HEK293 (cell line): ENCODE measurements at regions not wholly inside any gene's neighbourhood (a gene's known extent, or its start where the extent isn't known, plus 50 kb on each side); places are given as distances from the start of the nearest gene placed in this dataset.

Source experiments
- CTCF ChIP-seq: fragments of 450-650 bp; formaldehyde crosslinking; IDR thresholded peaks from 2 replicates; pipeline ENCODE4 v1.5.1; 2016; ENCODE audit warnings: missing biosample characterization, missing genetic modification characterization
- MYNN ChIP-seq: fragments of 450-650 bp; formaldehyde crosslinking; IDR thresholded peaks from 2 replicates; pipeline ENCODE4 v1.5.1; 2016; ENCODE audit warnings: missing biosample characterization, missing genetic modification characterization, borderline replicate concordance
- REST ChIP-seq: fragments of 450-650 bp; formaldehyde crosslinking; IDR thresholded peaks from 2 replicates; pipeline ENCODE4 v1.5.1; 2016; ENCODE audit warnings: missing biosample characterization, missing genetic modification characterization
- SALL2 ChIP-seq: fragments of 450-650 bp; formaldehyde crosslinking; IDR thresholded peaks from 2 replicates; pipeline ENCODE4 v1.5.0; 2017; ENCODE audit warnings: missing biosample characterization, mild to moderate bottlenecking, missing genetic modification characterization, borderline replicate concordance
- ZNF23 ChIP-seq: fragments of 450-650 bp; formaldehyde crosslinking; IDR thresholded peaks from 2 replicates; pipeline ENCODE4 v1.5.1; 2016; ENCODE audit warnings: missing biosample characterization, missing genetic modification characterization, borderline replicate concordance
- ZNF274 ChIP-seq, 2 experiments: fragments of 200-500 bp in 1 of 2; fragments of 450-650 bp in 1 of 2; sonication (Bioruptor generic) in 1 of 2; formaldehyde crosslinking in 1 of 2; IDR thresholded peaks; 2 replicates each; pipeline versions ENCODE4 v1.5.1 to v1.6.1; 2014 to 2016; ENCODE audit warnings: borderline replicate concordance in 1 of 2, inconsistent platforms in 1 of 2, low read length in 1 of 2, missing biosample characterization in 1 of 2, missing genetic modification characterization in 1 of 2
- ZNF354C ChIP-seq: fragments of 450-650 bp; formaldehyde crosslinking; IDR thresholded peaks from 2 replicates; pipeline ENCODE4 v1.5.1; 2016; ENCODE audit warnings: missing biosample characterization, missing genetic modification characterization, low read depth, borderline replicate concordance
- ZNF416 ChIP-seq: fragments of 450-650 bp; formaldehyde crosslinking; IDR thresholded peaks from 2 replicates; pipeline ENCODE4 v1.5.1; 2016; ENCODE audit warnings: missing biosample characterization, missing genetic modification characterization
- ZNF473 ChIP-seq: fragments of 450-650 bp; formaldehyde crosslinking; IDR thresholded peaks from 2 replicates; pipeline ENCODE4 v1.5.1; 2017; ENCODE audit warnings: missing biosample characterization, missing genetic modification characterization
- ZNF48 ChIP-seq: fragments of 450-650 bp; formaldehyde crosslinking; IDR thresholded peaks from 2 replicates; pipeline ENCODE4 v1.5.1; 2016; ENCODE audit warnings: missing biosample characterization, missing genetic modification characterization
- ZNF658 ChIP-seq: fragments of 450-650 bp; formaldehyde crosslinking; IDR thresholded peaks from 2 replicates; pipeline ENCODE4; 2016; ENCODE audit warnings: missing biosample characterization, missing genetic modification characterization
- ZNF76 ChIP-seq: fragments of 450-650 bp; formaldehyde crosslinking; IDR thresholded peaks from 2 replicates; pipeline ENCODE4; 2016; ENCODE audit warnings: low read depth, missing biosample characterization, missing genetic modification characterization, borderline replicate concordance
- ZSCAN18 ChIP-seq: fragments of 450-650 bp; formaldehyde crosslinking; IDR thresholded peaks from 2 replicates; pipeline ENCODE4 v1.5.1; 2016; ENCODE audit warnings: missing biosample characterization, missing genetic modification characterization
- TF ChIP-seq, protein P1 (sequence below): fragments of 450-650 bp; formaldehyde crosslinking; IDR thresholded peaks from 2 replicates; pipeline ENCODE4 v1.5.1; 2017; ENCODE audit warnings: missing biosample characterization, missing genetic modification characterization

- TF ChIP-seq ZNF23 (tag by site-specific recombination) (no peak), CTCF (tag by site-specific recombination) (no peak), ZNF48 (no peak), MYNN (tag by site-specific recombination) (no peak), ZSCAN18 (tag by site-specific recombination) (no peak), ZNF274 (IDR thresholded peaks at IDR 0.05; ENCODE audit: low read length) (no peak), ZNF274 (tag by site-specific recombination; IDR thresholded peaks at IDR 0.05; ENCODE audit: borderline replicate concordance) (no peak), ZNF473 (tag by site-specific recombination) (no peak), ZNF76 (tag by site-specific recombination) (no peak), SALL2 (tag by site-specific recombination) (no peak), ZNF416 (tag by site-specific recombination) (no peak), ZNF354C (no peak), REST (tag by site-specific recombination) (no peak), ZNF658 (tag by site-specific recombination) (no peak)
- TF ChIP-seq, protein P1, sequence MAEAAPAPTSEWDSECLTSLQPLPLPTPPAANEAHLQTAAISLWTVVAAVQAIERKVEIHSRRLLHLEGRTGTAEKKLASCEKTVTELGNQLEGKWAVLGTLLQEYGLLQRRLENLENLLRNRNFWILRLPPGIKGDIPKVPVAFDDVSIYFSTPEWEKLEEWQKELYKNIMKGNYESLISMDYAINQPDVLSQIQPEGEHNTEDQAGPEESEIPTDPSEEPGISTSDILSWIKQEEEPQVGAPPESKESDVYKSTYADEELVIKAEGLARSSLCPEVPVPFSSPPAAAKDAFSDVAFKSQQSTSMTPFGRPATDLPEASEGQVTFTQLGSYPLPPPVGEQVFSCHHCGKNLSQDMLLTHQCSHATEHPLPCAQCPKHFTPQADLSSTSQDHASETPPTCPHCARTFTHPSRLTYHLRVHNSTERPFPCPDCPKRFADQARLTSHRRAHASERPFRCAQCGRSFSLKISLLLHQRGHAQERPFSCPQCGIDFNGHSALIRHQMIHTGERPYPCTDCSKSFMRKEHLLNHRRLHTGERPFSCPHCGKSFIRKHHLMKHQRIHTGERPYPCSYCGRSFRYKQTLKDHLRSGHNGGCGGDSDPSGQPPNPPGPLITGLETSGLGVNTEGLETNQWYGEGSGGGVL (tag by site-specific recombination): no peak
Measured at GRCh38 chr20:52578559-52578958, 387.0 kb upstream of the ZFP64 start.
